ENCODE measurements at regions not wholly inside any gene's neighbourhood (a gene's known extent, or its start where the extent isn't known, plus 50 kb on each side); places are given as distances from the start of the nearest gene placed in this dataset.
"Not testable (repeated sequence)": the region's sequence is repeated elsewhere in the genome, so short reads cannot be mapped to it uniquely, and the experiment has no call there.

DNA sequence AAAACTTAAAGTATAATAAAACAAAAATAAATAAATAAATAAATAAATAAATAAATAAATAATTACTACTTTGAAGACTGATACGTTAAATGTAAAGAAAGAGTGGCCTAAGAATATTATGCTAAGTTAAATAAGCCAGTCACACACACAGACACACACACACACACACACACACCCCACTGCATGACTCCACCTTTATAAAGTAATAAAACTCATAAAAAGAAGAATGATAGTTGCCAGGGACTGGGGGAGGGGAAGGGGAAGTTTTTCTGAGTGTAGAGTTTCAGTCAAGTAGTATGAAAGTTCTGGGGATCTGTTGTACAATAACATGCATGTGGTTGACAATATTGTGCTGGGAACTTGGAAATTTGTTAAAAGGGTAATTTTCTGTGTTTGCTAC lies 1237.5 kb upstream of the GYPC start:
- H3K27me3 ChIP-seq = no peaks in the 10 kb centered on the region
- H3K4me3 ChIP-seq = no peak overlapping the region
- TF ChIP-seq, protein P1, sequence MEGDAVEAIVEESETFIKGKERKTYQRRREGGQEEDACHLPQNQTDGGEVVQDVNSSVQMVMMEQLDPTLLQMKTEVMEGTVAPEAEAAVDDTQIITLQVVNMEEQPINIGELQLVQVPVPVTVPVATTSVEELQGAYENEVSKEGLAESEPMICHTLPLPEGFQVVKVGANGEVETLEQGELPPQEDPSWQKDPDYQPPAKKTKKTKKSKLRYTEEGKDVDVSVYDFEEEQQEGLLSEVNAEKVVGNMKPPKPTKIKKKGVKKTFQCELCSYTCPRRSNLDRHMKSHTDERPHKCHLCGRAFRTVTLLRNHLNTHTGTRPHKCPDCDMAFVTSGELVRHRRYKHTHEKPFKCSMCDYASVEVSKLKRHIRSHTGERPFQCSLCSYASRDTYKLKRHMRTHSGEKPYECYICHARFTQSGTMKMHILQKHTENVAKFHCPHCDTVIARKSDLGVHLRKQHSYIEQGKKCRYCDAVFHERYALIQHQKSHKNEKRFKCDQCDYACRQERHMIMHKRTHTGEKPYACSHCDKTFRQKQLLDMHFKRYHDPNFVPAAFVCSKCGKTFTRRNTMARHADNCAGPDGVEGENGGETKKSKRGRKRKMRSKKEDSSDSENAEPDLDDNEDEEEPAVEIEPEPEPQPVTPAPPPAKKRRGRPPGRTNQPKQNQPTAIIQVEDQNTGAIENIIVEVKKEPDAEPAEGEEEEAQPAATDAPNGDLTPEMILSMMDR (IDR thresholded peaks at IDR 0.05) = no peak
- TF ChIP-seq EP300 (IDR thresholded peaks at IDR 0.05) (no peak), POLR2AphosphoS5 (IDR thresholded peaks at IDR 0.05) (no peak), POLR2A (IDR thresholded peaks at IDR 0.05) (no peak)
- WGBS, 2 donors (ENCODE audit: low coverage in 1 of 2) = 89% methylated on average over 1 of the region's 1 CpG
- peaks cover 0 to 4% (median 0%) of the 10 kb centered on the region in 3 donors for H3K4me1 ChIP-seq
- no peaks in the 10 kb centered on the region for H3K9me3 ChIP-seq
- H3K27ac ChIP-seq = no peak overlapping the region
- ATAC-seq = no peak
- no peaks in the 10 kb centered on the region for H3K36me3 ChIP-seq

DNA sequence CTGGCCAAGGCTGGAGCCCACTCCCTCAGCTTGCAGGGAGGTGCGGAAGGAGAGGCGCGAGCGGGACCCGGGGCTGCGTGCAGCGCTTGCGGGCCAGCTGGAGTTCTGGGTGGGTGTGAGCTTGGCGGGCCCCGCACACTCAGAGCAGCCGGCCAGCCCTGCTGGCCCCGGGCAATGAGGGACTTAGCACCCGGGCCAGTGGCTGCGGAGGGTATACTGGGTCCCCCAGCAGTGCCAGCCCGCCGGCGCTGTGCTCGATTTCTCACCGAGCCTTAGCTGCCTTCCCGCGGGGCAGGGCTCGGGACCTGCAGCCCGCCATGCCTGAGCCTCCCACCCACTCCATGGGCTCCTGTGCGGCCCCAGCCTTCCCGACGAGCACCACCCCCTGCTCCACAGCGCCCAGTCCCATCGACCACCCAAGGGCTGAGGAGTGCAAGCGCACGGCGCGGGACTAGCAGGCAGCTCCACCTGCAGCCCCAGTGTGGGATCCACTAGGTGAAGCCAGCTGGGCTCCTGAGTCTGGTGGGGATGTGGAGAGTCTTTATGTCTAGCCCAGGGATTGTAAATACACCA lies 1233.7 kb upstream of the GYPC start:
- not testable (repeated sequence) for H3K27me3 ChIP-seq, H3K4me1 ChIP-seq, H3K36me3 ChIP-seq, H3K4me3 ChIP-seq, H3K9me3 ChIP-seq, H3K27ac ChIP-seq, ATAC-seq
- no CpG with 5 or more reads among the region's 32 CpGs for WGBS, 2 donors (ENCODE audit: low coverage in 1 of 2)

DNA sequence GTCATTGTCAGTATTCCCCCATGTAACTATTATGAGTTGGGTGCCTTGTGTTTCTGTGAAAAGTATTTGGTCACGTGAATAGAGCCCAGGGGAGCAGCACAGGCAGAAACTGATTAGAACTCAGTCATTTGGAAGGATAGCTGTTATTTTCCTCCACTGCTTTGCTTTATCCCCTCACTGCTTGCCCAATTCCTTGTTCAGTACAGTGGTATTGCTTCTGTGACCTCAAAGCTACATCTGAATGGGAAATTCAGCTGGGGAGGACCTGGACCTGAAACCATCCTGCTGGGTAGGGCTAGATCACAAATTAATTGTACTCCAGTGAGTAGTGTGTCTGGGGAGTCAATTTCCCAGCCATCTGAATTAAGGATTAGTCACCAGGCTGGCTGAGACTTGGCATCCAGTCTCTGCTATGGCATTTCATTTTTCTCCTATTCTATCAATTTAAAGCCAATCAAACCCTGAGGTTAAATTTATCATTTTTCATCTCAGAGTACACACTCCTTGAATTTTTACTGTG lies 1231.6 kb upstream of the GYPC start:
- Histone ChIP-seq H3K36me3 (no peaks in the 10 kb centered on the region), H3K4me3 (no peak overlapping the region), H3K27ac (no peak overlapping the region), H3K27me3 (no peaks in the 10 kb centered on the region), H3K4me1 (no peaks in the 10 kb centered on the region), H3K9me3 (no peaks in the 10 kb centered on the region)
- TF ChIP-seq POLR2AphosphoS5 (IDR thresholded peaks at IDR 0.05) (no peak), EP300 (IDR thresholded peaks at IDR 0.05) (no peak), POLR2A (IDR thresholded peaks at IDR 0.05) (no peak)
- TF ChIP-seq, protein P1 (IDR thresholded peaks at IDR 0.05) = no peak
- ATAC-seq = no peak
- 63 to 88% methylated on average over 1 of the region's 1 CpG for WGBS, 2 donors (ENCODE audit: low coverage in 1 of 2)

DNA sequence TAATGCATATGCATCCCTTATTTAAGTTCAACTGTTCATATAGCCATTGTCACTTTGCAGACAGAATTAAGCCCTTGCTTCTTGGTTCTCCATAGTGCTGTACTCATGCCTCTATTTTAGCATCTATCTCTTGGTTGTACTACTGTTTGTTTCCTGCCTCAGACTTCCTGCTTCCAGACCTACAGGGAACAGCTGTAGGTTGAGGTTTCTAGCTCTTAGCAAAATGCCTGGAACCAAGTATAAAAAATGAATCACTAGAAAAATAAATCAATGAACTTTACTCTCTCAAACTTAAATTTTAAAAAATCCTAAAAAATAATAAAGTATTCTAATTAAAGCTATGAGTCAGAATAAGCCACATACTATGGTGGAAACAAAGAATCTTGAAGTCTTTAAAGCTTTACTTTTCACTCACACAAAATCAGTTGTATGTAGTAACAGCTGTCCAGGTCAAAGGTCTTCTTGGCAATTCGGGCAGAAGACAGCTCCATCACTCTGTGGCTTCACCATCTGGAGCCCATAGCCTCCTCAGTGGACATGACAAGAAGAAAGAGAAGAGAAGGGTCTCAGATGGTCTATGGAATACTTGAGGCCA lies 1228.1 kb upstream of the GYPC start:
- no peaks in the 10 kb centered on the region for H3K27me3 ChIP-seq
- 36 to 40% methylated on average over 1 of the region's 1 CpG for WGBS, 2 donors (ENCODE audit: low coverage in 1 of 2)
- ATAC-seq = no peak
- no peaks in the 10 kb centered on the region for H3K4me1 ChIP-seq
- TF ChIP-seq EP300 (IDR thresholded peaks at IDR 0.05) = no peak
- TF ChIP-seq POLR2AphosphoS5 (IDR thresholded peaks at IDR 0.05) = no peak
- no peak for TF ChIP-seq POLR2A (IDR thresholded peaks at IDR 0.05)
- H3K27ac ChIP-seq = no peak overlapping the region
- H3K4me3 ChIP-seq = no peak overlapping the region
- no peaks in the 10 kb centered on the region for H3K36me3 ChIP-seq
- no peaks in the 10 kb centered on the region for H3K9me3 ChIP-seq

DNA sequence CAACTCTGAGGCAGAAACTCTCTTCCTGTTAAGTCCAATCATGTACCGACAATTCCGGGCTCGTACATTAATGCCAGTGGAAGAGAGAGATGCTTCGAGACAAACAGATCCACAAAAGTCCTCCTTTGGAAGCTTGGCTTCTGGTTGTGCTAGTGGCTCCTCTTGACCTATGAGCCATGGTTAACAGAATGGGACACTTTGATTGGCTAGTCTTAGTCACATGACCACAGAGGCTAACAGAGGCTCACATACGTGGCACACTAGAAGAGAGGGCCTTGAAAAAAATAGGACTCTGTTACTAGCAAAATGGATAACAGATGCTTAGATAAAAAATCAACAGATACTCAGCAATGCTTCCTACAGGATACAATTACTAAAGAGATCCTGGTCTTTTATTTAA lies 1211.9 kb upstream of the GYPC start:
- Histone ChIP-seq H3K27me3 (no peaks in the 10 kb centered on the region), H3K27ac (no peak overlapping the region), H3K4me1 (no peaks in the 10 kb centered on the region), H3K36me3 (no peaks in the 10 kb centered on the region), H3K4me3 (no peak overlapping the region), H3K9me3 (no peaks in the 10 kb centered on the region)
- 50 to 83% methylated on average over 1 to 5 of the region's 5 CpGs for WGBS, 2 donors (ENCODE audit: low coverage in 1 of 2)
- ATAC-seq = no peak
- no peak for TF ChIP-seq EP300 (IDR thresholded peaks at IDR 0.05)
- TF ChIP-seq, protein P1 (IDR thresholded peaks at IDR 0.05) = no peak
- no peak for TF ChIP-seq POLR2AphosphoS5 (IDR thresholded peaks at IDR 0.05)
- no peak for TF ChIP-seq POLR2A (IDR thresholded peaks at IDR 0.05)

DNA sequence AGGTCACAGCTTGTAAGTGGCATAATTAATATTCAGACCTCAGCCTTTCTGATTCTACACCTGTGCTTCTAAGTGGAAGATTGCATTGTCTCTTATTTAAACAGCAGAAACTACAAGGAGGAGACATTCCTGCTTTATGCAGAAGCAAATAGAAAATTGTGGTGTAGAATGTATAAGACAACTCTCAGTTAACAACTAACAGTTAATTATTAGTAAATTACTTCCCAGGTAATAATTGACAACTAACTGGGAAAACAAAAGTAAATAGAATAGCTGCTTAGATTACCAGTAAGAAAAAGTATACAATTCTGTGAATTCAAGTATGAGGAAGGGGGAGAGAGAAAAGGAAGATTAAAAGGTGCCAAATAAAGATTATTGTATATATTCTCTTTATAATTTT lies 1210.5 kb upstream of the GYPC start:
- no peaks in the 10 kb centered on the region for H3K36me3 ChIP-seq
- no peak overlapping the region for H3K27ac ChIP-seq
- no peak overlapping the region for H3K4me3 ChIP-seq
- no peak for TF ChIP-seq EP300 (IDR thresholded peaks at IDR 0.05)
- no peak for TF ChIP-seq POLR2A (IDR thresholded peaks at IDR 0.05)
- TF ChIP-seq POLR2AphosphoS5 (IDR thresholded peaks at IDR 0.05) = no peak
- TF ChIP-seq, protein P1 (IDR thresholded peaks at IDR 0.05) = no peak
- no peaks in the 10 kb centered on the region for H3K27me3 ChIP-seq
- H3K4me1 ChIP-seq = no peaks in the 10 kb centered on the region
- H3K9me3 ChIP-seq = no peaks in the 10 kb centered on the region
- ATAC-seq = no peak
